NCI-H345 (cell line): ENCODE measurements at regions not wholly inside any gene's neighbourhood (a gene's known extent, or its start where the extent isn't known, plus 50 kb on each side); places are given as distances from the start of the nearest gene placed in this dataset.
"Not testable (repeated sequence)": the region's sequence is repeated elsewhere in the genome, so short reads cannot be mapped to it uniquely, and the experiment has no call there.

Source experiments
- DNase-seq: peaks from one replicate; lab custom pipeline; 2025; lab: John Stamatoyannopoulos, UW

GRCh38 chr11:92168936-92169335 is 55.7 kb upstream of the FAT3 start:
- DNase-seq: no peak

DNA sequence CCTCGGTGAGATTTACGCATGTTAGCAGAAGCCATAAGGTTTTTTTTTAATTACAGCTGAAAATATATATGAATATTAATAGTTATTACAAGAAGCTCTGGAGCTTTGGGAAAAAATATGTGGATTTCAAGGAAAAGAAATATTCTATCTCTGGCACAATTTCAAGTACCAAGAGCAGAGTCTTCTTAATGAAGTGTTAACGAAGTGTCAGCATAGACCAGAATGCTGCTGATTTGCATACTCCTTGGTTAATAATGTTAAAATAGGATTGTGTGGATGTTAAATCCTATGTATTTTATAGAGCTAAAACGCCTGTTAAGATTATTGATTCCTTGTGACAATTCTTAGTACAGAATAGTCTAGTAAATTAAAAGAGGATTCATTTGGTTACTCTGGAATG is 57.0 kb upstream of the FAT3 start:
- no peak for DNase-seq

DNA sequence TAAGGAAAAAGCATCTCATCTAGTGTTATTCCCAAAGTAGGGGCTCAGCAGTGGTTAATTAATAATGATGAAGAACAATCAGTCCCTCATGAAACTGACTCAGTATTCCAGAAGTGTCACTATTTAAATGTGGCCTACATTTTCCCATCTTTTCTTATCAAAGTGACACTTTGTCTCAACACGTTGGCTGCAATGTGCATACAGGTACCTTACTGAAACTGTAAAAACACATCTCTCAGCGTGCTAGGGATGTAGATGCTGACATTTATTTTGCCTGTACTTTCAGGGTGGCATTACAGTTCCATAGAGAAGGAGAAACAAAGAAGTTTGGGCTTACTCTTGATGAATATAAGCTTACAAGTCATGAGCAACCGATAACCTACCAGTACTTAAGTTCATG is 58.3 kb upstream of the FAT3 start:
- no peak for DNase-seq

DNA sequence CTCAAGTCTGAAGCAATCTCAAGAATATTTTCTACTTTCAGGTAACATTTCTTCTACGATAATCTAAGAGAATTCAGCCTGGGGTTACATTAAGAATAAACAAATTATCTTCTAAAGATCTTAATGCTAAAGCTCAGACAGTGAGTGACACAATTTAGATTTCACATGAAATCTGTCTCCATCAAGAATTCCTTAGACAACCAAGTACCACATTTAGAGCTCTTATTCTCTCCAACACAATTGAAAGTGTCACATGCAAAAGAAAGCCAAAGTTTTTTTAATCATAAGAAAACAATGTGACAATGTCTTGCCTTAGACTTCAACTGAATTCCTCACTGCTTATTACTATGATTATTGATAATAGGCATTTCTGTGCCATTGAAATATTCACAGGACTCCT is 60.7 kb upstream of the FAT3 start:
- no peak for DNase-seq

DNA sequence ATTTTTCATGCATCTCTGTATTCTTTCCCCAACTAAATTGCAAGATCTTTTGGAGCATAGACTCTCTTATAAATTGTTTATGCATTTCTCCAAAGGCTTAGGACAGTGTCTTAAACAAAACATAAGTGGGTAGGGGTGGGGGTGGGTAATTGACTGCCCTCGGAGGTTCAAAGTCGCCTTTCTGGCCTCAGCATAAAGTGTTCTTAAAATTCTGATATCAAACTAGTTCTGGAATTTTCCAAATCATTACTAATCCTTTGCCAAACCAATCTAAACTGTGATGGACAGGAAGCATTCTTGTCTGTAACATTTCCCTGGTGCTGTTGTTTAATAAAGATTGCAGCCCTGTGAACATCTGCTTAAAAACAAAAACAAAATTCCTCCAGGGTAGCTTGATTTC is 61.8 kb upstream of the FAT3 start:
- no peak for DNase-seq

DNA sequence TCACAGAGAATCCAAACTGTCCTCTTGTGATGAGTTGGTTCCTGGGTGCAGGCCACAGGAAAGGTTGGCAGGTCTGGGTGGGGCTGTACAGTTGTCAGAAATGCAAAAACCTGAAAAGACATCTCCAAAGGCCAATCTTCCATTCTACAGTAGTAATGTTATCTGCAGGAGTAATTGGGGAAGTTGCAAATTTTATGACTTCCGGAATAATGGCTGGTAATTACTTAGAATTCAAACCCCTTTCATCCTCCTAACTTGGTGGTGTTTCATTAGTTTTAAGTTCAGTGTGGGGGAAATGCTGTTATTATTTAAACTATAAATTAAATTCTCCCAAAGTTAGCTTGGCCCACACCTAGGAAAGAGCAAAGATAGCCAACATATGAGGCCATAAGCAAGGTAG is 64.7 kb upstream of the FAT3 start:
- DNase-seq: no peak

GRCh38 chr11:92157390-92157789 is 67.2 kb upstream of the FAT3 start:
- DNase-seq: not testable (repeated sequence)

DNA sequence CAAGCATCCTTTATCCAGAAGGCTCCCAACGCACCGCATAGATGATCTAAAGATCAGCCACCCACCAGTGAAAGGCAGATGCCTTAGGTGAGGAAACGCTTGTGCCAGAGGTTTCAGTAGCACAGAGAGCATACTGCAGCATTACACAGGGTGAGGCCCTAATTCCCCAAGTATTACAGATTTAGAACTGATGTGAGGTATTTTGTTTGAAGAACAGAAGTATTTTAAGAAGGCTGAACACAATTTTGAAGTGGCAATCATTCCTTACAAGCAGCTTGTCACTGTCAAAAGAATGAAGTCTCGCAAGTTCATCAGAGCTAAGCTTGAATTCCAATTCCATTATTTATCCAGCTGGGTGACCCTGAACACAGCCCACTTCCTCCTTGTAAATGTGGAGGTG is 70.0 kb upstream of the FAT3 start:
- DNase-seq: no peak

GRCh38 chr11:92154110-92154509 is 70.5 kb upstream of the FAT3 start:
- DNase-seq: no peak

GRCh38 chr11:92153542-92153941 is 71.1 kb upstream of the FAT3 start:
- DNase-seq: no peak

DNA sequence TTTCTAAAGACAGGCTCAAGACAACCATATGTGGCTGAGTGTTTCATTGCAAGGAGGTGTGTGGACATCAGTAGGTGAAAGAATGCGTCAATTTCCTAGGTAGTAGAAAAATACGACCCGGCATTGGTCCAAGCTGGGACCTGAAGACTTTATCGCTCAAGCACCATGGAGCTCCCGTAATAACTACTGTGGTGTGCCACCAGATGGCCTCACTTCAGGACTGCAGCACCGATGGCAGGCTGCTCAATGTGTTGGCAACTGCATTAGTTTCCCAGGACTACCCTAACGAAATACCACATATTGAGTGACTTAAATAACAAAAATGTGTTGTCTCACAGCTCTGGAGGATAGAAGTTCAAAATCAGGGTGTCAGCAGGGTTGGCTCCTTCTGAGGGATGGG is 72.4 kb upstream of the FAT3 start:
- DNase-seq: no peak

- no peak for DNase-seq
These were observed 74.6 kb upstream of the FAT3 start for GRCh38 chr11:92149996-92150395.

DNA sequence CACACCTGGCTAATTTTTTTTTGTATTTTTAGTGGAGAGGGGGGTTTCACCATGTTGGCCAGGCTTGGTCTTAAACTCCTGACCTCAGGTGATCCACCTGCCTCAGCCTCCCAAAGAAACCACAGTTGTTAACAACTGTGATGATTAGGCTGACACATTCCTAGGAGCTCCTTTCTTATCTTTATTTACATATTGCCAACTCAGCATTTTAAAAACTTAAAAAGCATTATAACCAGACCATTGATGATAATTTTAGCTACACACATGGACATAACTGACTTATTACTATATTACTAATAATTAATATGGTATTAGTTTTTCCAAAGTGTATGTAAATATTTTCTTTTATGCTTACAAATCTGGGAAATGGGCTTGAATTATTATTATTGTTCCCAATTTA is 82.9 kb upstream of the FAT3 start:
- DNase-seq: no peak

DNA sequence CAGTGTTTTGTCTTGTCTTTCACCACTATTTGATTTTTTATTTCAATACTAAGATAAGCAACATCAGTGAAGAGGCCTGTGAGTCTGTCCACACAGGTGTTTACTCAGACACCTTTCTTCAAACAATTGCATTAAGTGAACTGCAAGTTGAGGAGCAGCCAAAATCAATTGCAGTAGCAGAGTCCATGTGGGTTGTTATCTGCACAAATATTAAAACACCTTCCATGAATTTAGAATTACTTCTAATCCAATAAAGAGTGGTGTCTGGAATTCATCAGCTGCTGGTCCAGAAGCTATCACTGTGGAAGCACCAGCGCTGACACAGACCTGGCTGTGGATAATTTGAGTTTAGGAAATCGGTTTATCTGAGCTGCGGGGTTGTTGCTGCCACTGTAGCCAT is 83.5 kb upstream of the FAT3 start:
- no peak for DNase-seq

- no peak for DNase-seq
These were observed 84.6 kb upstream of the FAT3 start for GRCh38 chr11:92140021-92140420.

- no peak for DNase-seq
These were observed 86.3 kb upstream of the FAT3 start for GRCh38 chr11:92138296-92138695.

DNA sequence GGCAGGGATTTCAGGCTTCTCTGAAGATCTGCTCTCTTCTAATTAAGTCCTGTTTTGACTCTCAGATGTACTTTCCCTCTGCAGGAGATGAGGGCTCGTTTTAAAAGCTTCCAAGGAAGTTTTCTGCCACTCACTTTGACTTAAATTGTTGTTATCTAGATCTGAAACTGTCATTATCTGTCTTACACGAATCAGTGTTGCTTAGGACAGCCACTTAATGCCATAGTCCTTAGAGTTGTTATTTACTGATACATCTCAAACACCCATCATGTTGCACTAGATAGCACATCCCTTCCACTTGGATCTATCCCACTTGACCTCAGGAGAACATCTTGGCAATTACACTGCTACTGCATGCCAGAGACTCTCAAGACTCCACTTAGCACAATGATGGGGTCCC is 86.9 kb upstream of the FAT3 start:
- DNase-seq: no peak

GRCh38 chr11:92136797-92137196 is 87.8 kb upstream of the FAT3 start:
- DNase-seq: no peak

DNA sequence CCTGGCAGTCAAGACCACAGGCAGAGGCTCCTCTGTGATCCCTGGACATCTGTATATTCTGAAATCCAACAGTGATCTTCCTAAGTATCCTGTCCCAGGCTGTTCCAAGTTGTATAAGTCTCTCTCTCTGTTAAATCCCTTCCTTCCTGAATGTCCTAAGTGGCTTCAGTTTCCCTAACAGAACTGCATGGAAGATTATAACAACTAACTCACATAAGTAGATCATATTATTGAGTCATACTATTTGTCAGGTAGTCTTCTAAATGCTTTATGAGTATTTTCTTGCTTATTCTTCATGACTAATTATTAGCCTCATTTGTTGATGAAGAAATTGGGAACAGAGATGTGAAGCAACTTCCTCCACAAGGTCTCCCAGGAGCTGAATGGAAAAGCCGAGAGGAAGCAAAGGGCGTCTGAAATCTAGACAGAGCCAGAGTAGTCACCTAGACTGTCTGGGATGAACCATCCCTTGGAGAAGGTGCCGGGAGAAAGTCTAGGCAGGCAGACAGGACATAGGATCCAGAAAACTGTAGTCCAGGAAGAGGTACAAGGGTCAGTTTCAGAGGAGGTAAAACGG is 93.2 kb upstream of the FAT3 start:
- no peak for DNase-seq

GRCh38 chr11:92130421-92130831 is 94.2 kb upstream of the FAT3 start:
- DNase-seq: no peak

- DNase-seq: peak; percentile 22
These were observed 94.8 kb upstream of the FAT3 start for GRCh38 chr11:92129811-92130210.

DNA sequence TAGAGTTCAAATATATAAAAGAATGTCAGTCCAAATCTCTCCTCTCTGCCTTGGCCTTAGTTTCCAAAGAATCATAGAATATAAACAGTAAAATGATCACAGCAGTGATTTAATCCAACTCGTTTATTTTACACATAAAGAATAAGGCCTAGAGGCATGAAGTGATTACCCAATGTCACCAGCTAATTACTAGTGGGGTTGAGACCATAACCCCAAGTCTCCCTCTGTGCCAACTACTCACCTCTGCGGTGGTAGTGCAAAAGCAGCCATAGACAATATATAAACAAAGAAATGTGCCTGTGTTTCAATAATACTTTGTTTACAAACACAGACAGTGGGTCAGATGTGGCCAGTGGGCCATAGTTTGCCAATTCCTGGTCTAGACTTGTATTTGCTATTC is 96.6 kb upstream of the FAT3 start:
- no peak for DNase-seq

GRCh38 chr11:92125321-92125720 is 99.3 kb upstream of the FAT3 start:
- DNase-seq: no peak

DNA sequence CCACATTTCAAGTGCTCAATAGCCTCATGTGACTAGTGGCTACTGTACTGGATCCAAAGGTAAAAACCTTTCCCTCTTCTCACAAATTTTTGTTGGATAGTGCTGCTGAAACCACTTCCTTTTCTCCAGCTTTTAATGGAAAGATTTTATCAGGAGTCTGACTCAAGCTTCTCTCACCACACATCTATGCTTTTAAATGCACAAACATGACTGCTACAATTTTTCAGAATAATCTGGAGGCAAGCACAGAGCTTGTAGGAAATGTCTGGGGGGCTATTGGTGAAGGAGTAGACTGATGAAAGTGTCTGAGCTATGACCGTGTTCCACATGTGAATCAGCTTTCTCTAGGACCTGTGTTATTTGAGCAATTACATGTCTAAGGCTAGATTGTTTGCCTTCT is 101.1 kb upstream of the FAT3 start:
- no peak for DNase-seq

DNA sequence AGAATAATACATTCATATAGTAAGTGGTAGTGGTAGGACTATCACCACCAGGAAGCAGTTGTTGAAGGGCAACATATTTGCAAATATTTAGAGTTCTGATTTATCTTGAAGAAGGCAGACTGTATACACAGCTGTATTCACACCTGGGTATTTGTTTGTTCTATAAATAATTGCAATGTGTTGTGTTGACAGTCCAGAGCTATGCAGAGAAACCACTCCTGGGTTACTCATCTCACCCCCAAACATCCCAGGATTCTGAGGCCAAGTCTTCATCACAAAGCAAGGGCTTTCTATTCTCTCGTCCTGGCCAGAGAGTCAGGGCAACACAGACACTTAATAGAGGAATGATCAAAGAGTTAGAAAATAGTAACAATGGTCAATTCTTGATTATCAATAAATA is 102.1 kb upstream of the FAT3 start:
- no peak for DNase-seq
